K562 (cell line): ENCODE measurements at regions not wholly inside any gene's neighbourhood (a gene's known extent, or its start where the extent isn't known, plus 50 kb on each side); places are given as distances from the start of the nearest gene placed in this dataset.

Experiments used
- ATAC-seq: fragments of 200-7000 bp; cut with Tn5 transposase; 3 replicates; pipeline ENCODE4 v1.9.1; 2020; ENCODE audit warnings: moderate library complexity
- BruUV-seq: library from RNA; stranded (reverse); fragments of 400-500 nt; replicated peaks from 2 replicates; lab custom pipeline; 2021; lab: Mats Ljungman, UMichigan
- CTCF ChIA-PET: fragments of 300-600 bp; formaldehyde crosslinking; extraction: SDS; loops from one replicate; lab custom pipeline; 2021; ENCODE audit warnings: low intra/inter-chr PET ratio; lab: Yijun Ruan, JAX
- POLR2A ChIA-PET: fragments of 300-600, 350-650 bp; sonication (Branson Sonifier 250); formaldehyde crosslinking; extraction: SDS; loops from one replicate; lab custom pipeline; 2021; ENCODE audit warnings: antibody characterized with exemption, inconsistent platforms; lab: Yijun Ruan, JAX
- DNase-seq, 4 experiments: peaks; one replicate each; pipeline versions ENCODE4 v3.0.0 to v3.0.0-alpha.2; 2011 to 2018; ENCODE audit warnings: low spot score in 3 of 4, mixed read lengths in 3 of 4; ENCODE audit errors: extremely low read depth in 1 of 4
- FAIRE-seq: peaks from 2 replicates; lab custom pipeline; 2011; peaks lifted over from hg19 to GRCh38; lab: Jason Lieb, UNC
- H2AFZ ChIP-seq: 2 replicates; pipeline ENCODE4 v1.6.0; 2011; ENCODE audit warnings: low read depth, low read length, control low read depth, inconsistent platforms
- H3K27ac ChIP-seq: fragments of 200-600 bp; 3 replicates; pipeline ENCODE4 v1.8.0; 2011; ENCODE audit warnings: low read depth, mild to moderate bottlenecking, control low read depth, inconsistent platforms, low read length, moderate library complexity, mixed read lengths; ENCODE audit errors: extremely low read depth
- H3K27me3 ChIP-seq, 2 experiments: fragments of 300-600 bp in 1 of 2; 2 replicates in 1 of 2; 3 replicates in 1 of 2; pipeline versions ENCODE4 v1.6.0 to v1.8.0; 2011; ENCODE audit warnings: inconsistent platforms in 2 of 2, low read length in 2 of 2, mild to moderate bottlenecking in 1 of 2, mixed read lengths in 1 of 2, moderate library complexity in 1 of 2; ENCODE audit not compliant: control insufficient read depth in 2 of 2, insufficient read depth in 2 of 2
- H3K36me3 ChIP-seq: fragments of 300-600 bp; 3 replicates; pipeline ENCODE4 v1.8.0; 2011; ENCODE audit warnings: mild to moderate bottlenecking, low read length, inconsistent platforms; ENCODE audit not compliant: control insufficient read depth, insufficient read depth
- H3K4me1 ChIP-seq, 2 experiments: fragments of 200-600 bp in 1 of 2; replicated peaks in 1 of 2; 2 replicates in 1 of 2; 3 replicates in 1 of 2; pipeline versions ENCODE4 v1.5.1 to v1.8.0; 2011; ENCODE audit warnings: inconsistent platforms in 2 of 2, low read length in 2 of 2, mild to moderate bottlenecking in 1 of 2, mixed read lengths in 1 of 2, moderate library complexity in 1 of 2; ENCODE audit not compliant: control insufficient read depth in 2 of 2, insufficient read depth in 2 of 2
- H3K4me2 ChIP-seq: 2 replicates; pipeline ENCODE4 v1.6.1; 2011; ENCODE audit warnings: low read length, control low read depth, inconsistent platforms, mixed read lengths; ENCODE audit not compliant: insufficient read depth
- H3K4me3 ChIP-seq: fragments of 200-600 bp; sonication (generic), shearing (Covaris generic); 2 replicates; pipeline ENCODE4 v1.5.1; 2016; ENCODE audit warnings: control low read depth, inconsistent platforms
- H3K79me2 ChIP-seq: fragments of 200-600 bp; 3 replicates; pipeline ENCODE4 v1.8.0; 2011; ENCODE audit warnings: low read length, inconsistent platforms; ENCODE audit not compliant: control insufficient read depth, insufficient read depth
- H3K9ac ChIP-seq, 2 experiments: 2 replicates each; pipeline versions ENCODE4 v1.6.0 to v1.6.1; 2011; ENCODE audit warnings: low read depth in 2 of 2, low read length in 2 of 2, control low read depth in 1 of 2, inconsistent platforms in 1 of 2, mild to moderate bottlenecking in 1 of 2, mixed read lengths in 1 of 2; ENCODE audit not compliant: insufficient read depth in 1 of 2
- H3K9me1 ChIP-seq: one replicate; pipeline ENCODE4 v1.6.0; 2011; ENCODE audit warnings: inconsistent platforms, mild to moderate bottlenecking, low read length, moderate library complexity; ENCODE audit not compliant: control insufficient read depth, insufficient read depth
- H3K9me3 ChIP-seq: replicated peaks from 2 replicates; pipeline ENCODE4 v1.5.1; 2011; ENCODE audit warnings: low read depth, low read length, inconsistent platforms; ENCODE audit not compliant: control insufficient read depth, insufficient read depth
- H4K20me1 ChIP-seq: replicated peaks from 2 replicates; pipeline ENCODE4 v1.6.1; 2011; ENCODE audit warnings: low read length, inconsistent platforms, mixed read lengths; ENCODE audit not compliant: control insufficient read depth, insufficient read depth
- ASH1L ChIP-seq: fragments of 450-650 bp; IDR thresholded peaks from 2 replicates; pipeline ENCODE4 v1.6.1; 2018; ENCODE audit warnings: borderline replicate concordance, mild to moderate bottlenecking, low read depth; ENCODE audit not compliant: partially characterized antibody
- DLX4 ChIP-seq: fragments of 250-450 bp; sonication (Bioruptor Pico); IDR thresholded peaks from 2 replicates; pipeline ENCODE4 v1.6.1; 2021; ENCODE audit warnings: mild to moderate bottlenecking
- GABPB2 ChIP-seq: fragments of 250-450 bp; sonication (Bioruptor Pico); conservative IDR thresholded peaks from 2 replicates; pipeline ENCODE4 v1.5.1; 2021; ENCODE audit warnings: mild to moderate bottlenecking
- NEUROD1 ChIP-seq: fragments of 150-350 bp; IDR thresholded peaks from 2 replicates; pipeline ENCODE4 v1.6.1; 2014; ENCODE audit warnings: borderline replicate concordance, low read length, low read depth; ENCODE audit not compliant: partially characterized antibody
- RBBP5 ChIP-seq: fragments of 200-600 bp; sonication (generic); IDR thresholded peaks from 2 replicates; pipeline ENCODE4 v1.6.1; 2012; ENCODE audit warnings: borderline replicate concordance, mild to moderate bottlenecking, low read length, control low read depth, inconsistent platforms; ENCODE audit not compliant: insufficient read depth, poor library complexity, severe bottlenecking
- SP2 ChIP-seq: IDR thresholded peaks from 2 replicates; pipeline ENCODE4 v1.6.1; 2011; ENCODE audit warnings: mild to moderate bottlenecking, low read depth, low read length, moderate library complexity; ENCODE audit not compliant: poor library complexity, severe bottlenecking; ENCODE audit errors: extremely low read depth
- STAT5A ChIP-seq: IDR thresholded peaks from 2 replicates; pipeline ENCODE4 v1.6.1; 2012; ENCODE audit warnings: low read length, inconsistent platforms, borderline replicate concordance
- ZBED1 ChIP-seq: IDR thresholded peaks from 2 replicates; pipeline ENCODE4 v1.6.1; 2014
- ZNF140 ChIP-seq: fragments of 250-450 bp; sonication (Bioruptor Pico); IDR thresholded peaks from 2 replicates; pipeline ENCODE4 v1.8.0; 2021; ENCODE audit warnings: moderate library complexity, mild to moderate bottlenecking, inconsistent platforms
- ZNF143 ChIP-seq: sonication (generic); formaldehyde crosslinking; IDR thresholded peaks from 2 replicates; pipeline ENCODE4 v1.9.0; 2022; ENCODE audit warnings: mild to moderate bottlenecking, missing genetic modification reagents
- ZNF280B ChIP-seq: fragments of 250-450 bp; sonication (Bioruptor Pico); IDR thresholded peaks from 2 replicates; pipeline ENCODE4 v1.5.1; 2021; ENCODE audit warnings: mild to moderate bottlenecking
- ZNF76 ChIP-seq: fragments of 250-450 bp; sonication (Bioruptor Pico); IDR thresholded peaks from 2 replicates; pipeline ENCODE4 v1.4.0; 2020; ENCODE audit warnings: mild to moderate bottlenecking, moderate library complexity, borderline replicate concordance
- WGBS: fragments of 100-300 bp; shearing (Covaris generic); methylation state at CpG from one replicate; pipeline ENCODE4 v1.1.6; 2016; ENCODE audit warnings: low coverage, mixed read lengths; ENCODE audit not compliant: insufficient coverage; ENCODE audit errors: missing lambda C conversion rate; 5-methylcytosine and 5-hydroxymethylcytosine counted together
- in situ Hi-C: fragments of 300-500 bp; cut with MboI; formaldehyde crosslinking; loops from 4 replicates; pipeline ENCODE4 v1.15.0; 2018; ENCODE audit warnings: inconsistent platforms, mixed read lengths
- intact Hi-C: fragments of 100-400 bp; cut with micrococcal nuclease; formaldehyde crosslinking; loops from 2 replicates; pipeline ENCODE4 v1.14.2; 2022
- TF ChIP-seq, protein P1 (sequence below): sonication (generic); formaldehyde crosslinking; IDR thresholded peaks from 2 replicates; pipeline ENCODE4 v1.9.0; 2022; ENCODE audit warnings: mild to moderate bottlenecking, missing genetic modification reagents
- TF ChIP-seq, protein P2 (sequence below): fragments of 250-450 bp; sonication (Bioruptor Pico); IDR thresholded peaks from 2 replicates; pipeline ENCODE4 v1.8.0; 2022; ENCODE audit warnings: moderate library complexity, mild to moderate bottlenecking, inconsistent platforms
- TF ChIP-seq, protein P3 (sequence below): sonication (generic); formaldehyde crosslinking; IDR thresholded peaks from 2 replicates; pipeline ENCODE4 v1.8.0; 2022; ENCODE audit warnings: mild to moderate bottlenecking, low read depth, missing genetic modification reagents

GRCh38 chr3:178297199-178297598 is 239.0 kb upstream of the KCNMB2 start:
- in situ Hi-C loops: no loop called here
- H3K4me2 ChIP-seq: no peak overlapping the region
- no peak overlapping the region for H3K4me3 ChIP-seq
- WGBS: 11% methylated on average over 1 of the region's 1 CpG
- peaks cover 0 to 7% of the 10 kb centered on the region in 2 experiments; a peak in 2 of 5 replicates for H3K4me1 ChIP-seq
- H3K9me1 ChIP-seq: no peaks in the 10 kb centered on the region
- no peaks in the 10 kb centered on the region for H3K27me3 ChIP-seq
- H3K79me2 ChIP-seq: no peaks in the 10 kb centered on the region
- FAIRE-seq: no peak
- no TSS peak for BruUV-seq
- no peak for DNase-seq
- ATAC-seq: no peak
- no peak overlapping the region for H3K9ac ChIP-seq
- CTCF ChIA-PET: no interaction called here
- H3K36me3 ChIP-seq: no peaks in the 10 kb centered on the region
- POLR2A ChIA-PET: interaction anchor here (1.1 kb wide), 1 partner anchor 9 kb away, joined by 3 read pairs; no protein-coding TSS in a partner anchor
- TF ChIP-seq ZBED1 (no peak), ZNF76 (CRISPR knock-in tag) (no peak), DLX4 (CRISPR knock-in tag) (no peak), NEUROD1 (no peak), GABPB2 (CRISPR knock-in tag) (no peak), ZNF280B (no peak), ASH1L (no peak), ZNF140 (CRISPR knock-in tag) (no peak), STAT5A (no peak), RBBP5 (no peak), SP2 (no peak), ZNF143 (CRISPR knock-in tag) (no peak)
- TF ChIP-seq, protein P1, sequence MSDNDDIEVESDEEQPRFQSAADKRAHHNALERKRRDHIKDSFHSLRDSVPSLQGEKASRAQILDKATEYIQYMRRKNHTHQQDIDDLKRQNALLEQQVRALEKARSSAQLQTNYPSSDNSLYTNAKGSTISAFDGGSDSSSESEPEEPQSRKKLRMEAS: no peak
- TF ChIP-seq, protein P2, sequence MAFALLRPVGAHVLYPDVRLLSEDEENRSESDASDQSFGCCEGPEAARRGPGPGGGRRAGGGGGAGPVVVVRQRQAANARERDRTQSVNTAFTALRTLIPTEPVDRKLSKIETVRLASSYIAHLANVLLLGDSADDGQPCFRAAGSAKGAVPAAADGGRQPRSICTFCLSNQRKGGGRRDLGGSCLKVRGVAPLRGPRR: no peak
- TF ChIP-seq, protein P3, sequence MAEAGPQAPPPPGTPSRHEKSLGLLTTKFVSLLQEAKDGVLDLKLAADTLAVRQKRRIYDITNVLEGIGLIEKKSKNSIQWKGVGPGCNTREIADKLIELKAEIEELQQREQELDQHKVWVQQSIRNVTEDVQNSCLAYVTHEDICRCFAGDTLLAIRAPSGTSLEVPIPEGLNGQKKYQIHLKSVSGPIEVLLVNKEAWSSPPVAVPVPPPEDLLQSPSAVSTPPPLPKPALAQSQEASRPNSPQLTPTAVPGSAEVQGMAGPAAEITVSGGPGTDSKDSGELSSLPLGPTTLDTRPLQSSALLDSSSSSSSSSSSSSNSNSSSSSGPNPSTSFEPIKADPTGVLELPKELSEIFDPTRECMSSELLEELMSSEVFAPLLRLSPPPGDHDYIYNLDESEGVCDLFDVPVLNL (CRISPR knock-in tag): no peak
- no peaks in the 10 kb centered on the region for H4K20me1 ChIP-seq
- H3K9me3 ChIP-seq: no peaks in the 10 kb centered on the region
- H2AFZ ChIP-seq: peak overlapping the region; percentile 28; the same call in 1 of the 2 replicates
- intact Hi-C loops: no loop called here
- no peak overlapping the region for H3K27ac ChIP-seq
